Kidney epithelial cell (primary cell): ENCODE measurements at regions not wholly inside any gene's neighbourhood (a gene's known extent, or its start where the extent isn't known, plus 50 kb on each side); places are given as distances from the start of the nearest gene placed in this dataset.
"Not testable (repeated sequence)": the region's sequence is repeated elsewhere in the genome, so short reads cannot be mapped to it uniquely, and the experiment has no call there.

Source experiments
- DNase-seq: peaks from one replicate; pipeline ENCODE4 v3.0.0-alpha.2; 2010; ENCODE audit warnings: low read depth
- H3K27me3 ChIP-seq: 2 replicates; pipeline ENCODE4 v1.6.0; 2011; ENCODE audit warnings: low read length; ENCODE audit not compliant: control insufficient read depth, insufficient read depth
- H3K36me3 ChIP-seq: 2 replicates; pipeline ENCODE4 v1.5.1; 2011; ENCODE audit warnings: low read length; ENCODE audit not compliant: control insufficient read depth, insufficient read depth
- H3K4me3 ChIP-seq: 2 replicates; pipeline ENCODE4 v1.5.1; 2011; ENCODE audit warnings: low read depth, mild to moderate bottlenecking, control low read depth, low read length
- TF ChIP-seq, protein P1 (sequence below): IDR thresholded peaks from 2 replicates; pipeline ENCODE4 v1.5.1; 2011; ENCODE audit warnings: mild to moderate bottlenecking, moderate library complexity, low read length, control low read depth, inconsistent platforms; ENCODE audit not compliant: insufficient read depth, poor library complexity, severe bottlenecking

DNA sequence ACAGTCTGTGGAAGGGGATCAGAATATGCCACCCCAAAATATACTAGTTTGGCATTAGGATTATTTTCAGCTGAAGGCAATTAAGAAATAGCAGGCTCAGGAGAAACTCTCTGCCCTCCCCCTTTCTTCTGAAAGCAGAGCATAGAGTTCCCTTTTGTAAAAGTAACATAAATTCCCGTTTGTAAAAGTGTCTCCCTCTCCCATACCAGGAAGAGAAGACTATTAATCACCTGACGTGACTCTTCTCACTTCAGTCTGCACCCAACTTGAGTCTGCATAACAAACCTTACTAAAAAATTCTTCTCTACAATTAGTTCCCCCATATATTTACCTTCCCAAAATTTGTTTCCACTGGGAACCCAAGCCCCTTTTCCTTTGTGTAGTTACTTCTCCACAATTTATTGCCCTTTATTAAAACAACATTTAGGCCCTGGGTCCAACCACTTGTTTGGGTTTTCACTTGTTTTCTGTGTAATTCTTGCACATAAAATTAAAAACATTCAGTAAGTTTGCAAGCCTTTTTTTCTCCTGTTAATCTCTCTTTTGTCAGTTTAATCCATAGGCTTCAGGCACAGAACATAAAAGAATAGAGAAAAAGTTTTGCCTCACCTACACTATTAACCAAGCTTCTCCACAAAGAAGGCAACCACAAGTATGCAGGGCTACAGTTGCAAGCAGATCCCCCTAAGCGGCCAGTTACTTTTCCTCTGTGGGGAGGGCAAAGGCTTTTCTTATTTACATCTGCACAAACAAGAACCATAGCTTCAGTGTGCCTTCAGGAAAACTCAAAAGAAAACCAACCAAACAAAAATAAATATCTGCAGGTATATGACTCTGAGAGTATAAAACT lies 73.8 kb upstream of the EPCAM start:
- Histone ChIP-seq H3K27me3 (no peaks in the 10 kb centered on the region), H3K36me3 (no peaks in the 10 kb centered on the region), H3K4me3 (no peak overlapping the region)
- TF ChIP-seq, protein P1, sequence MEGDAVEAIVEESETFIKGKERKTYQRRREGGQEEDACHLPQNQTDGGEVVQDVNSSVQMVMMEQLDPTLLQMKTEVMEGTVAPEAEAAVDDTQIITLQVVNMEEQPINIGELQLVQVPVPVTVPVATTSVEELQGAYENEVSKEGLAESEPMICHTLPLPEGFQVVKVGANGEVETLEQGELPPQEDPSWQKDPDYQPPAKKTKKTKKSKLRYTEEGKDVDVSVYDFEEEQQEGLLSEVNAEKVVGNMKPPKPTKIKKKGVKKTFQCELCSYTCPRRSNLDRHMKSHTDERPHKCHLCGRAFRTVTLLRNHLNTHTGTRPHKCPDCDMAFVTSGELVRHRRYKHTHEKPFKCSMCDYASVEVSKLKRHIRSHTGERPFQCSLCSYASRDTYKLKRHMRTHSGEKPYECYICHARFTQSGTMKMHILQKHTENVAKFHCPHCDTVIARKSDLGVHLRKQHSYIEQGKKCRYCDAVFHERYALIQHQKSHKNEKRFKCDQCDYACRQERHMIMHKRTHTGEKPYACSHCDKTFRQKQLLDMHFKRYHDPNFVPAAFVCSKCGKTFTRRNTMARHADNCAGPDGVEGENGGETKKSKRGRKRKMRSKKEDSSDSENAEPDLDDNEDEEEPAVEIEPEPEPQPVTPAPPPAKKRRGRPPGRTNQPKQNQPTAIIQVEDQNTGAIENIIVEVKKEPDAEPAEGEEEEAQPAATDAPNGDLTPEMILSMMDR: no peak
- DNase-seq: no peak

DNA sequence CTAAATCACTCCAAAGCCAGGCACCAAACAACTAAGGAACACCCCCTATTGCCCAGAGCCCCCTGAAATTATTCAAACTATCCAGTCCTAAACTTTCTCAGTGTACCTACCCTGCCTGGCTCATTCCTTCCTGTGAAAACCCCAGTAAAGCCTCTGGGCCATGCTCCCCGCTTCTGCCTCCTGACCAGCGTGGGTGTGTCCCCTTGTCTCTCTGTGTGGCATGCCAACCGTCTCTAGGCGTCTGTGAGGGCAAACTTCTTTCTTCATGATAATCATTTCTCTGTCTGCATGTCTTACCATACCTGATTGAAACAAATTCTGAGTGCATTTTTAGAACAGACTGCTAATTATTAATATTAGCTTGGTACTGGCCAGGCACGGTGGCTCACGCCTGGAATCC lies 75.1 kb upstream of the EPCAM start:
- Histone ChIP-seq H3K4me3 (no peak overlapping the region), H3K27me3 (no peaks in the 10 kb centered on the region), H3K36me3 (no peaks in the 10 kb centered on the region)
- DNase-seq: no peak
- TF ChIP-seq, protein P1: no peak

DNA sequence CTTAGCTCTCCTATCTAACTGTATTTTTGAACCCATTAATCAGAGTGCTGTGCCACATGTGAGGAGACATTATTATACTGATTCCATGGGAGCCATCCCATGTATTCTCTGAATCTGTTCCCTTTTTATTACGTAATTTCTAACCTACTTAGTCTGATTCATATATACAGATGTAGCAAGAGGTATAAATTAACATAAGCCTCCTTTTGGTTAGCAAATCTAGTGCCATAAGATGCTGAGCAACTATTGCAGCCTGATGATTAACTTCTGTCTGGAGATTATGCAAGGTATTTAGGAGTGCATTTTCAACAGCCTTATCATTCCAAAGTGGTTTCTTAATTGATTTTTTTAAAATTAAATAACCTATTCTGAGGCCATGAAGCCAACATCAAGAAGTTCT lies 80.2 kb upstream of the EPCAM start:
- H3K4me3 ChIP-seq: no peak overlapping the region
- no peaks in the 10 kb centered on the region for H3K27me3 ChIP-seq
- TF ChIP-seq, protein P1: no peak
- no peaks in the 10 kb centered on the region for H3K36me3 ChIP-seq
- no peak for DNase-seq

DNA sequence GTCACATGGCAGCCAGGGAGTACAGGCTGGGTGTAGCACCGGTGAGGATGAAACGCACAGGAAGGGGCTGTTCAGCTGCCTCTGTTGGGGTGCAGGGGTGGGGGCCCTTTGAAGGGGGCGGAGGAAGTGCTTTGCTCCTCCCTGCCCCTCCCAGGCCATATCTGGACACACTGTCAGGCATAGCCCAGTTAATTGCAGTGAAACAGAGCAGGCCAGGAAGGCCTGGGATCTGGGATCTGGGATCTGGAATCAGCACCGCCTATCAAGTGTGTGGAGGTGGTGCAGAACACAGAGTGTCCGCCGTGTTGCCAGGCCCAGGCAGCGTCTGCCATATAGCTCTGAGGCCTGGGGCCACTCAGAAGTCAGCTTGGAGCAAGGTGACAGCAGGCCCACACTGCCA lies 85.5 kb upstream of the EPCAM start:
- no peaks in the 10 kb centered on the region for H3K36me3 ChIP-seq
- H3K4me3 ChIP-seq: no peak overlapping the region
- H3K27me3 ChIP-seq: no peaks in the 10 kb centered on the region
- no peak for DNase-seq
- TF ChIP-seq, protein P1: no peak

DNA sequence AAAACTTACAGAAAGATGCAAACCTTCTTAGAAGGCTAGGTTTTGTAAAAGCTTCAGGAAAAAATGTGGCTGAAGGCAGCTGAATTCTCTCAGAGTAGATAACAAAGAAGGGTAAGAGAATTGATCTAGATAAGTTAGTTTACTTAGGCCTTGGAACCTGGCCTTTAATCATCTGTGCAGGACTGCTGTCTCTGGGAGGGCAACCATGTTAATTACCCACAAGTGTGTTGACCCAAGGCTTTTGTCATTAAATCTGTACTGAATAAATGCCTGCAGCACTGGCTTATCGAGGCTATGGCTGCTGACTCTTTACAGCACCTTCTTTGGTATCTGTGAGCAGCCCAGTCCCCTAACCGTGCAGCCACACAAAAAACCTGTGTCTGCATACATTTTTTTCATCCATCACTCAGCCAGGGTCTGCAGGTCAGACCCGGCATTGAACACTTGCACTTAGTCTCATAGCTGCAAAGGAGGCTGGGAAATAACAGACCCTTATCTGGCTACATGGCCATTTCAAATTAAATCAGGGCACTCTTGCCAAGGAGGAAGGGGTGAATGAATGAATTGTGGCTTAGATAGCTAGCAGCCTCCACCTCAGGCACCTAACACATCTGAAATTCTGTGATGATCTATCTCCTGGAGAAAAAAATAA lies 86.4 kb upstream of the EPCAM start:
- no peaks in the 10 kb centered on the region for H3K36me3 ChIP-seq
- H3K4me3 ChIP-seq: no peak overlapping the region
- TF ChIP-seq, protein P1: no peak
- DNase-seq: no peak
- H3K27me3 ChIP-seq: no peaks in the 10 kb centered on the region

DNA sequence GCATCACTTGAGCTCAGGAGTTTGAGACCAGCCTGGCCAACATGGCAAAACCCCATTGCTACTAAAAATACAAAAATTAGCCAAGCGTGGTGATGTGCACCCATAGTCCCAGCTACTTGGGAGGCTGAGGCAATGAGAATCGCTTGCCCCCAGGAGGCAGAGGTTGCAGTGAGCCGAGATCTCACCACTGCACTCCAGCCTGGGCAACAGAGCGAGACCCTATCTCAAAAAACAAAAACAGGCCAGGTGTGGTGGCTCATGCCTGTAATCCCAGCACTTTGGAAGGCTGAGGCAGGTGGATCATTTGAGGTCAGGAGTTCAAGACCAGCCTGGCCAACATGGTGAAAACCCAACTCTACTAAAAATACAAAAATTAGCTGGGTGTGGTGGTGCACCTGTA lies 89.6 kb upstream of the EPCAM start:
- H3K4me3 ChIP-seq, DNase-seq, H3K27me3 ChIP-seq: not testable (repeated sequence)

More for the DNA sequence above, 89.6 kb upstream of the EPCAM start:
- H3K36me3 ChIP-seq: not testable (repeated sequence)
